H54 (cell line): ENCODE measurements at regions not wholly inside any gene's neighbourhood (a gene's known extent, or its start where the extent isn't known, plus 50 kb on each side); places are given as distances from the start of the nearest gene placed in this dataset.

Source experiments
- DNase-seq: peaks from one replicate; pipeline ENCODE4 v3.0.0; 2011; ENCODE audit warnings: low spot score, mixed read lengths; ENCODE audit not compliant: insufficient read length
- FAIRE-seq: peaks from 3 replicates; lab custom pipeline; 2011; peaks lifted over from hg19 to GRCh38; lab: Jason Lieb, UNC
- POLR2A ChIP-seq: IDR thresholded peaks from 2 replicates; pipeline ENCODE4 v1.6.1; 2011; ENCODE audit warnings: low read depth, mild to moderate bottlenecking, low read length

GRCh38 chr7:113175525-113176104 lies 57.3 kb upstream of the SMIM30 start:
- FAIRE-seq, result no peak
- no peak for TF ChIP-seq POLR2A
- DNase-seq, result no peak

GRCh38 chr7:113172726-113173125 lies 54.4 kb upstream of the SMIM30 start:
- FAIRE-seq, result no peak
- DNase-seq, result no peak
- TF ChIP-seq POLR2A, result no peak

- TF ChIP-seq POLR2A, result no peak
- FAIRE-seq (no peak), DNase-seq (no peak)
Observed at GRCh38 chr7:113170591-113170990, 52.2 kb upstream of the SMIM30 start.
